Mammary epithelial cell (primary cell): ENCODE measurements at regions not wholly inside any gene's neighbourhood (a gene's known extent, or its start where the extent isn't known, plus 50 kb on each side); places are given as distances from the start of the nearest gene placed in this dataset.

Source experiments
- CTCF ChIP-seq, 2 donors: IDR thresholded peaks in 1 of 2; conservative IDR thresholded peaks in 1 of 2; 2 replicates each; pipeline ENCODE4 v1.5.1; 2011 to 2012; ENCODE audit warnings: inconsistent platforms in 2 of 2, low read length in 2 of 2, mild to moderate bottlenecking in 2 of 2, control low read depth in 1 of 2, low read depth in 1 of 2; ENCODE audit not compliant: insufficient read depth in 1 of 2; ENCODE audit errors: extremely low read depth in 1 of 2
- EZH2 ChIP-seq: IDR thresholded peaks from 2 replicates; pipeline ENCODE4 v1.6.1; 2012; ENCODE audit warnings: low read length, inconsistent platforms, borderline replicate concordance

GRCh38 chr5:44747396-44747795, 61.4 kb upstream of the MRPS30 start:
- TF ChIP-seq CTCF (conservative IDR thresholded peaks at IDR 0.05 in 1 of 2, IDR thresholded peaks at IDR 0.05 in 1 of 2; ENCODE audit: extremely low read depth in 1 of 2, insufficient read depth in 1 of 2, low read depth in 1 of 2, low read length in 2 of 2) (no peak), EZH2 (no peak)
